NCI-H2196 (cell line): ENCODE measurements at regions not wholly inside any gene's neighbourhood (a gene's known extent, or its start where the extent isn't known, plus 50 kb on each side); places are given as distances from the start of the nearest gene placed in this dataset.
A peak's percentile ranks its signal among the peaks of the same experiment; 100 is the strongest.
"Not testable (repeated sequence)": the region's sequence is repeated elsewhere in the genome, so short reads cannot be mapped to it uniquely, and the experiment has no call there.

ENCODE experiments used
- DNase-seq: peaks from one replicate; lab custom pipeline; 2025; ENCODE audit not compliant: unreplicated experiment; lab: John Stamatoyannopoulos, UW

DNA sequence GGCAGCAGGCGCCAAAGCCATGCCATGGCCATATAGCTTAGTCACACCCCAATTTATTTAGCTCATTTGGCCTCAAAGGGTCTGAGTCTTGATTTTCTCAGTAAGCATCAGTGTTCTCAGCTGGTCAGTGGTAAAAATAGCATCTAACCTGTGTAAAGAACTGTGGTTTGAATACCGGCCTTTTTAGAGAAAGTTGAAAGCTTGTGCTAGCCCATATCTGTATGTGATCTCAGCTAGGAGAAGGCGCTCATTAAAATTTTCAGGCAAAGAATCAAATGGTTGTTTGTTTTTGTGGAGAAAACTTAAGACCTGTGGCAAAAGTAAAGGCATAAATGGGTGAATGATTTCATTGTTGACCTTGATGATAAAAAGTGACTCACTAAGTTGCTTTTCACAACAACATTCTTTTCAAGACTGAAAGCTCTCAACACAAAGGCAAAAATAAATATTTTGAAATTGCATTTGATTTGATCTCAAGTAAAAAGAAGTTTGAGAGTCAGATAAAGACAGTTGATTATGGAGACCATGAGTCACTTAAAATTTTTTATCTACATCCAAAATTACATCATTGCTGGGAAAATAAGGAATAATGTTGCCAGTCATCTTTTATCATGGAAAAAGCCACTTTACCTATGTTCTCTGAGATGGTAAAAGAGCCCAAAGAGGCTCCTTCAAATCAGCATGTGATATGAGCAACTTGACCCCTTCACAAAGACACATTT lies 128.5 kb upstream of the RGS6 start:
- peak; percentile 6 for DNase-seq

DNA sequence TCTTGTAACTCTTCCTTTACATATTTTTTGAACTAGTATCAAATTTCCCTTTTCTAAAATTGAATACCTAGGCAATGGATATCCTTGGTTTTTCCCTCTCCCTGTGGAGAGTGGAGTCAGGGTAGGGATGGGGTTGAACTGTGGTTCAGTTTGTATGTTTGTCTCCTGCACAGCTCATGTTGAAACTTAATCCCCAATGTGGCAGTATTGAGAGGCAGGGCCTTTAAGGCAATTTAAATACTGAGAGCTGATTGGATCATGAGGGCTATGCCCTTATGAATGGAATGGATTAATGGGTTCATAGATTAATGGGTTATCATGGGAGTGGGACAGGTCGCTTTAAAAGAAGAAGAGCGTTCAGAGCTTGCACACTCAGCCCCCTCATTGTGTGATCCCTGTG lies 127.2 kb upstream of the RGS6 start:
- DNase-seq, result no peak

DNA sequence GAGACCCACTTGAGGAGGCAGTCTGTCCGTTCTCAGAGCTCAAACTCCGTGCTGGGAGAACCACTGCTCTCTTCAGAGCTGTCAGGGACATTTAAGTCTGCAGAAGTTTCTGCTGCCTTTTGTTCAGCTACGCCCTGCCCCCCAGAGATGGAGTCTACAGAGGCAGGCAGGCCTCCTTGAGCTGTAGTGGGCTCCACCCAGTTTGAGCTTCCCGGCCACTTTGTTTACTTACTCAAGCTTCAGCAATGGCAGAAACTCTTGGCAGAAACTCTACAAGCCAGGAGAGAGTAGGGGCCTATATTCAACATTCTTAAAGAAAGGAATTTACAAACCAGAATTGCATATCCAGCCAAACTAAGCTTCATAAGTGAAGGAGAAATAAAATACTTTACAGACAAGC lies 125.2 kb upstream of the RGS6 start:
- DNase-seq, result not testable (repeated sequence)

- DNase-seq, result not testable (repeated sequence)
Observed at GRCh38 chr14:71810800-71811199, 121.4 kb upstream of the RGS6 start.

DNA sequence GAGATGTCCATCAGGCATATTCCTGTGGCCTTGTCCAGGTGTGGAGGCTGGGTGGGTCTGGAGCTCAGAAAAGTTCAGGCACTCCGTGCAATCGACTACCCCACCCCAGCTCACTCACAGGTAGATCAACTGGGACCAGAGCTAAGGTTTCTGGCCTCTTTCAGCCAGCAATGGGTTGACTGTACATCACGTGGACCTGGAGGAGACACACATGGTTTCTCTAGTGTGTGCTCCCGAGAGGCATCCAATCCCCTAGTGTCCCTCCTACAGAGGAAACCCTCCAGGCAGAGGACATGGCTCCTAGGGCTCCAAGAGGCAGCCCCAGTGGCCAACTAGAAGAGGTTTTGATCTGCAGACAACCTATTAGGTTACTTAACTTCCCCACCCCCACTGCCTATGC lies 119.5 kb upstream of the RGS6 start:
- DNase-seq, result no peak

GRCh38 chr14:71815110-71815509 lies 117.1 kb upstream of the RGS6 start:
- no peak for DNase-seq

DNA sequence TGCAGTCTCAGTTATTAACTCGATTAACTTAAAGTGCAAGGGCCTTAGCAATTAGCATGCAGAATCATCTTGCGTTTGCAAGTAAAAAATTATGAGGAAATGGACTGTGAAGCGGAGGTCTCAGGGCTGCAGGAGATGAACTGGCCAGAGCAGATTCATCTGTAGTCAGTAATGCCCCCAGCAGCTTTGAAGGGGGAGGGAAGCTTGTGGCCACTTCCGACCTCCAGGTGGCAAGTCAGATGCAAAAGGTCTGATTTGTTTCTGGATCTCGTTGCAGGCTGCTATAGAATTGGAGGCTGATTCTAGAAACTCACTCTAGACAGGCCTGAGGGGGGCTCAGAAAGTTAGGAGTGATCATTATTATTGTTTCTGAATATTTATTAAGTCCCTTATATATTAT lies 107.4 kb upstream of the RGS6 start:
- DNase-seq, result no peak

- DNase-seq, result no peak
Observed at GRCh38 chr14:71833476-71833875, 98.8 kb upstream of the RGS6 start.

DNA sequence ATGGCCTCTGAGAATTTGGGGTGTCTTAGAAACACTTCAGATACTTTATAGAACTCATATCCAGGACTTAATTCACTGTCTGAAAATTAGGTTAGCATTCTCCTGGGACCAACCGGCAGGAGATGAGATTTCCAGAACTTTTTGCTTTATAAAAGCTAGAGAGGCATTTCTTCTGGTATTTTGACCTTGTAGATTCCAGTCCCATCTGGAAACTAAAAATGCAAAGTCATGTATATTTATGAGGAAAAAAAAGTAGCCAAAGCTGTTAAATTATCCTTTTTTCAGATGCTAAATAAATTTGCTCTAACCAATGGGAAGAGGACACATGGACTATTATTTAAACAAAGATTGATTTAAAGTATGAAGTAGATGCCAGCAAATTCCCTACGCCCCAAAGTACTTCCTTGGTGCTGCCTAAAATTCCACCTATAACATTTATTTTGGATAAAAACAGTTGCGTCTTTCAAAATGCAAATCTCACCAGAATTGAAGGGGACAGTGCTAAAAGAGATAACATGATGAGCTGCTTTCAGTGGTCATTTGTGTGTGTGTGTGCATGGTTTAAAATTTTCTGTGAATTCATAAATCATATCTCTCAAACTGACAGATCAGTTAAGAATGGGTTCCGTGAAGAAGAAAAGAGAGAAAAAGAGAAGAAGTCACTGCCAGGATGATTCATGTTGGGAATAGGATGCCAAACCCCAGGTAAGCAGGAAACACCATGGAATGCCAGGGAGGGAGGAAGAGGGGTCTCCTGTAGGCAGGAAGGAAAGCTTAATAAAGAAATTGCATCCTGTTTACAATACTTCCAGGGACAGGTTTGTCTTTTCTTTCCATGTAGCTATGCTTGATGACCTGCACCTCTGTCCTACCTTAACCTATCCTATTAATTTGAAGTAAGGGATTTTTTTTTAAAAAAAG lies 97.7 kb upstream of the RGS6 start:
- no peak for DNase-seq

DNA sequence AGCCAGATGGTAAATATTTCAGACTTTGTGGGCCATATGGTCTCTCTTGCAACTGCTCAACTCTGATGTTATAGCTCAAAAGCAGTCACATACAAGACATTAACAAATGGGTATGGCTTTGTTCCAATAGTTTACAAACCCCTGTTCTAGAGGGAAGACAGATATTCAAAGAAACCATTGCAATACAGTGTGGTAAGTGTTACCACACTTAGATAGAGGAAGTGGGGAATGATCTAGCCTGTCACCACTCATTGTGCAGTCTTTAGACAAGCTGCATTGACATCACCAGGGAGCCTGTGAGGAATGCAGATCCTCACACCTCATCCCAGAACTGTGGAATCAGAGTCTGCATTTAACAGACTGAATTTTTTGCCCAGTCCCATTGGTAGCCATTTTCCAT lies 80.0 kb upstream of the RGS6 start:
- no peak for DNase-seq

GRCh38 chr14:71855399-71856036 lies 76.7 kb upstream of the RGS6 start:
- DNase-seq, result peak; percentile 35

DNA sequence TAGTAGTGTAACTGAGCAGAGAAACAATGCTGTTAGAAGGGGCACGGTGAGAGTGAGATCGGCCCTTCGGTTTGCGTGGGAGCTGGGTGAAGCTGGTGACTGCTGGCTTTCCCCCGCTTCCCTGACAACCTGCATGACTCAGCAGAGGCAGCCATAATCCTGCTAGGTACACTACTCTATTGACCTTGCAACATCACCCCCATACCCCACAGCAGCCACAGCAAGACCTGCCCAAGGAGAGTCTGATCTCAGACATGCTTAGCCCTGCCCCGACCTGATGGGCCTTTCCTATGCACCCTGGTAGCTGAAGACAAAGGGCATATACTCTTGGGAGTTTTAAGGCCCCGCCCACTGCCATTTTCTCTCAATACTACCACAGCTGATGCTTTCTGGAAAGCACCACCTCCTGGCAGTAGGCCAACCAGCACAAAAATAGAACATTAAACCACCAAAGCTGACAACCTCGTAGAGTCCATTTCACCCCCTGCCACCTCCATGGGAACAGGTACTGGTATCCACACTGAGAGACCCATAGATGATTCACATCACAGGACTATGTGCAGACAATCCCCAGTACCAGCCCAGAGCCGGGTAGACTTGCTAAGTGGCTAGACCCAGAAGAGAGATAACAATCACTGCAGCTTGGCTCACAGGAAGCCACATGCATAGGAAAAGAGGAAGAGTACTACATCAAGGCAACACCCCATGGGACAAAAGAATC lies 75.9 kb upstream of the RGS6 start:
- DNase-seq, result no peak

- DNase-seq, result no peak
Observed at GRCh38 chr14:71863049-71863448, 69.2 kb upstream of the RGS6 start.

- DNase-seq, result no peak
Observed at GRCh38 chr14:71863766-71864165, 68.5 kb upstream of the RGS6 start.
